GM12864 (cell line): ENCODE measurements at regions not wholly inside any gene's neighbourhood (a gene's known extent, or its start where the extent isn't known, plus 50 kb on each side); places are given as distances from the start of the nearest gene placed in this dataset.

Experiments
- DNase-seq: peaks from one replicate; pipeline ENCODE4 v3.0.0-alpha.2; 2011; ENCODE audit warnings: low read depth
- H3K4me3 ChIP-seq: 2 replicates; pipeline ENCODE4 v1.5.1; 2011; ENCODE audit warnings: mild to moderate bottlenecking, low read depth, low read length, control low read depth
- TF ChIP-seq, protein P1 (sequence below): IDR thresholded peaks from 2 replicates; pipeline ENCODE4 v1.5.1; 2011; ENCODE audit warnings: low read depth, mild to moderate bottlenecking, moderate library complexity, low read length, control low read depth, inconsistent platforms; ENCODE audit errors: missing control alignments

DNA sequence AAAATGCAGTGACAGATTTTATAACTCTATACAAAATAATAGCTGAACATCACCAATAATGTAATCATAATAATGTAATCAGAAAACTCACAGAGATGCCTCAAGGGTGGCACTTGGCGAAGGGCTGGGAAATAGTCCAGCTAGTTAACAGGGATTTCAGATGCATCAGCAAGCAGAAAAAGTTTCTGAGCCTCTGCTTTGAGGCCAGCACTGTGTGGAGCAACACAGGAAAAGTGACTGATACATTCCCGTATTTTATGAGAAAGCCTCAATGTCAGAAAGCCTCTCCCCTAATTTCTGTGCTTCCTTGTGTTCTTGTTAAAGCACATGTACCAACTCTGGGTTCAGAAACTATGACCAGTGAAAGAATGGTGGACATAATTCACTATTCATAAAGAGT, 304.8 kb downstream of the VPS13C start:
- TF ChIP-seq, protein P1, sequence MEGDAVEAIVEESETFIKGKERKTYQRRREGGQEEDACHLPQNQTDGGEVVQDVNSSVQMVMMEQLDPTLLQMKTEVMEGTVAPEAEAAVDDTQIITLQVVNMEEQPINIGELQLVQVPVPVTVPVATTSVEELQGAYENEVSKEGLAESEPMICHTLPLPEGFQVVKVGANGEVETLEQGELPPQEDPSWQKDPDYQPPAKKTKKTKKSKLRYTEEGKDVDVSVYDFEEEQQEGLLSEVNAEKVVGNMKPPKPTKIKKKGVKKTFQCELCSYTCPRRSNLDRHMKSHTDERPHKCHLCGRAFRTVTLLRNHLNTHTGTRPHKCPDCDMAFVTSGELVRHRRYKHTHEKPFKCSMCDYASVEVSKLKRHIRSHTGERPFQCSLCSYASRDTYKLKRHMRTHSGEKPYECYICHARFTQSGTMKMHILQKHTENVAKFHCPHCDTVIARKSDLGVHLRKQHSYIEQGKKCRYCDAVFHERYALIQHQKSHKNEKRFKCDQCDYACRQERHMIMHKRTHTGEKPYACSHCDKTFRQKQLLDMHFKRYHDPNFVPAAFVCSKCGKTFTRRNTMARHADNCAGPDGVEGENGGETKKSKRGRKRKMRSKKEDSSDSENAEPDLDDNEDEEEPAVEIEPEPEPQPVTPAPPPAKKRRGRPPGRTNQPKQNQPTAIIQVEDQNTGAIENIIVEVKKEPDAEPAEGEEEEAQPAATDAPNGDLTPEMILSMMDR, result no peak
- DNase-seq, result no peak
- H3K4me3 ChIP-seq, result no peak overlapping the region

DNA sequence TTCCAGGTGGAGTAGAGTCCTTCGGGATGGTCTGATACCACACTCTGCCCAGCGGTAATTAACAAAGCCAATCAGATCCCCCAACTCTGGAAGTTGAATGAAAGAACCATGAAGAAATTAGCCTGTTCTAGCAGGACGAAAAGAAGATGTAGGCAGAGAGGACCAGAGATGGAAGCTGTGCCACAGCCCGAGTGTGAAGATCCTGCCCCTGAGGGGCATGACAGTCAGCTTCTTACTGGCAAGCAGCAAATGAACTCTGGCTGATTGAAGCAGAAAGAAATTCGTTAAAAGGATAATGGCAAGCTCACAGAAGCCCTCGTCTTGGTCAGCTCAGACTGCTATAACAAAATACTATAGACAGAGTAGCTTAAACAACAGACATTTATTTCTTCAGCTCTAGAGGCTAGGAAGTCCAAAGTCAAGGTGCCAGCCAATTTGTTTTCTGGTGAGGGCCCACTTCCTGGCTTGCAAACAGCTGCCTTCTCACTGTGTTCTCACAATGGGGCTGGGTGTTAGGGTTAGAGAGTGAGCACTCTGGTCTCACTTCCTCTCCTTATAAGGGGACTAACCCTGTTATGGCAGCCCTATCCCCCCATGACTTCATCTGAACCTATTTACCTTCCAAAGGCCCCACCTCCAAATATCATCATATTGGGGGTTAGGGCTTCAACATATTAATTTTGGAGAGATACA, 307.1 kb downstream of the VPS13C start:
- H3K4me3 ChIP-seq, result no peak overlapping the region
- no peak for DNase-seq
- TF ChIP-seq, protein P1, result no peak

DNA sequence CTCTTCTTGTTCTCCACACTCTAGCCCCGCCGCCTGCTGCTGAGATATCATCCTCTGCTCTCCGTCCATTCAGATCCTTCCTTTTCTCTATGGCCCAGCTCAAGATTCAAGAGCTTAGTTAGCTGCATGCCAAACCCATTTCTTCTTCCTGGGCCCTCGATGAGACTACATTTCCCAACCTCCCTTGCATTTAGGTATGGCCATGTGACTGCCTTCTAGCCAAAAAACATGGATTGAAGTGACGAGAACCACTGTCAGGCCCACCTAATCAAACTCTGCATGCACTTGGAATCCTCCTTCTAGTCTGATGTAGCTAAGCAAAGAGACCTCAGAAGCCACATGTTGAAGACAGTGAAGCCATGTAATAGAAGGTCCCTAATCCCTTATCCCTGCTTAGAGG, 308.2 kb downstream of the VPS13C start:
- H3K4me3 ChIP-seq, result no peak overlapping the region
- DNase-seq, result no peak
- TF ChIP-seq, protein P1, result no peak

DNA sequence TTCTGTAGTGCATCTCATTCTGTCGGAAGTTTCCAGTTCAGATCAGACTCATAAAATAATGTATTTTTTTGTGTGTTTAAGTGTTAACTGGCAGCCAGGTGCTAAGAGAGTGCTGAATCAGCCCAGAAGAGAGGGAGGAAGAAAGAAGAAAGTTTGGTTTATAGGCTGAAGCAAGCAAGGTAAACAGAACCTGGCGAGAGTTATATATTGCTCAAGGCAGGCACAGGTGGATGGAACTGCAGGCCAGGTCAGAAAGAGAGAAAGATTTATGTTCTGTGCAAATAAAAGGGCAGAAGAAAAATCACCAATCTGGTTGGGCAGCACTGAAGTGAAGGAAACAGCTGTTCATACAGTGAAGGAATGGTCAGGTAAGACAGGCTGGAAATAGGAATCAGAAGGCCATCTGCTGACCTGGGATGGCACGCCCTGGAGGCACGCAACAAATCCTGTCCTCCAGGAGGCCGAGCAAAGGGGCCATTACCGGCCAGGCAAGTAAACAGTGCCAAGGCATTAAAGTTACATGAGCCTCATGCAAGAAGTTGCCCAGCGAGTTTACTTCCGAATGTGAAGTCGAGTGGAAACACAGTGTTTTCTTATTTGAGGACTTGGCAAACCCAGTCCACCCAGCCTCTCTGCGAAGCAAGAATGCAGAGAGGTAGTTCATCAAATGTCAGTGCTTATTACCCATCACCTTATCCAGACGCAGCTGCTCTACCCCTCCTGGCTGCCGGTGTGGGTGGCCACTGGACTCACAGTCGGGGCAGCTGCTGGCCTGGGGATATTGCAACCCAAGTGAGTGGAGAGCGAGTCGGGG, 309.8 kb downstream of the VPS13C start:
- no peak overlapping the region for H3K4me3 ChIP-seq
- DNase-seq, result no peak
- TF ChIP-seq, protein P1, result no peak

DNA sequence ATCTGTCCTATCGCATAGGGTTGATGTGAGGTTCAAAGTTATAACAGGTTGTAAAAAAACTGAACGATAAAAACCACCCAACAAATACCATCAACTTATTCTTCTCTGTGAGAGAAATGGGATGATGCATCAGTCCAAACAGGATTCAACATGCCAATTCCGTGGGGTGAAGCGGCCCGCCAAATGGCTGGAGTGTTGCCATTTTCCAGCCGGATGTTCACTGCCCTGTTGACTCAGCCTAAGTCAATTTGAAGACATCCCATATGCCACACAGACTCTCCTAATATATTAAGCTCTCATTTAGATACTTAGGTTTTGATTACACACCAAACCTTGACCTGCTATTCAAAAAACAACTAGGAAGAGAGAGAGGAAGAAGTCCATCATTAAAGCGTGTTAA, 311.1 kb downstream of the VPS13C start:
- DNase-seq, result no peak
- no peak overlapping the region for H3K4me3 ChIP-seq
- TF ChIP-seq, protein P1, result no peak

DNA sequence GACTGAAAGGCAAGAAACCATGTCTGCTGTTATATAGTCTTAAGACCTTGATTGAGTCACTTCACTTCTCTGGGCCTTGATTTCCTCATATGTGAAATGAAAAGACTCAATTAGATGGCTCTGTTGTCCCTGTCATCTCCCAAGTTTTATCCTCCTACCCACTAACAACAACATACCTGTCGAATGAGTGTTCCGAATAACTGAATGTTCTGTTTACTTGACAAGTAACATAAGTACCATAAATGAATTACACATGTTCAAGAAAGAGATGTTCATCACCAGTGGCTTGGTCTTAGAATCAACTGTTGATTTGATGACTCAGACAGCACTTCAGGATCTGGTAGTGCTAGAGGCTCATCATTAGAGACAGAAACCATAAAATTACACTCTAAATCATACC, 311.7 kb downstream of the VPS13C start:
- H3K4me3 ChIP-seq, result no peak overlapping the region
- DNase-seq, result no peak
- TF ChIP-seq, protein P1, result no peak
